GM19035 (cell line): ENCODE measurements at regions not wholly inside any gene's neighbourhood (a gene's known extent, or its start where the extent isn't known, plus 50 kb on each side); places are given as distances from the start of the nearest gene placed in this dataset.
"Not testable (repeated sequence)": the region's sequence is repeated elsewhere in the genome, so short reads cannot be mapped to it uniquely, and the experiment has no call there.

Source experiments
- ATAC-seq: cut with Tn5 transposase; IDR thresholded peaks from one replicate; pipeline ENCODE4 v1.9.1; 2021; ENCODE audit not compliant: unreplicated experiment

- no peak for ATAC-seq
Observed at GRCh38 chr9:84054341-84055010, 73.9 kb downstream of the RMI1 start.

GRCh38 chr9:84057662-84058061, 77.1 kb downstream of the RMI1 start:
- no peak for ATAC-seq

DNA sequence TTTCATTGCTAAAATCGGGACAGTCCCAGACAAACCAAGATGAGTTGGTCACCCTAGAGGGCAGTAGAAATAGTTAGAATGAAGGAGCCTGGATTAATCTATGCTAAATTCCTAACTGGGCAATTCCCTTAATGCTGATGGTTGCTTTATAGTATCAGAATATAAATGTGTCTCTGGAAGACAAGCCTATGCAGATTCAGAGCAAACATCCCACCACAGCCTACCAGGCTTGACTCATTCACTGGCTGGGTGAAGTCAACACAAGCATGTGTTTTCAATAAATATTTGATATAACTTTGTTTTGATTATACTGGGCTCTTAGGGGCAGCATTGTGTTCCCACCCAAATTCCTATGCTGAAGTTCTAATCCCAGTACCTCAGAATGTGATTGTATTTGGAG, 79.3 kb downstream of the RMI1 start:
- ATAC-seq, result no peak

DNA sequence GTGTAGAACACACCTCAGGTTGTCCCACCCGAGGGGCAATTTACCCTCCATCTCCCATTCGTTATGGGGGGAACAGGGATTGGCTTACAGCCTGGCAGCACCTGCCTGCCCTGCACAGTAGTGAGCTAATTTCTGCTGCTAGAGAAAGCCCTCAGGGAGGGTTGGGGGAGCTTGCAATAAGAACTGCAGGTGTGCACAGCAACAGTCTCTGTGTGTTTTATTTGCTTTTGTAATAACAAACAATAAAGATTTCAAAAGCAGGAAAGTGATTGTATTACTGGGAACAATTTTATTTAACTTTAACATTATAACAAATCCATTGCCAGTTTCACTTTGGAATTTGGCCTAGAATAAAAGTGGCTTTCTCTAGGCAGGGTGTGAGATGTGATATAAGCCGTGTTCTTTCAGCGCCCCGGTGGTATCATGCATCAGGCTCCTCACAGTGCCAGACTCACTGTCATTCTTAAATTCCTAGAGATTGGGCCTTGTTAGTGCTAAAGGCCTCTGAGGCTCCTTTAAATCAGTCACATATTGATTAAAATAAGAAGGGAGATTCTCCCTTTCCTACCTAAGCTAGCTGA, 81.1 kb downstream of the RMI1 start:
- no peak for ATAC-seq

DNA sequence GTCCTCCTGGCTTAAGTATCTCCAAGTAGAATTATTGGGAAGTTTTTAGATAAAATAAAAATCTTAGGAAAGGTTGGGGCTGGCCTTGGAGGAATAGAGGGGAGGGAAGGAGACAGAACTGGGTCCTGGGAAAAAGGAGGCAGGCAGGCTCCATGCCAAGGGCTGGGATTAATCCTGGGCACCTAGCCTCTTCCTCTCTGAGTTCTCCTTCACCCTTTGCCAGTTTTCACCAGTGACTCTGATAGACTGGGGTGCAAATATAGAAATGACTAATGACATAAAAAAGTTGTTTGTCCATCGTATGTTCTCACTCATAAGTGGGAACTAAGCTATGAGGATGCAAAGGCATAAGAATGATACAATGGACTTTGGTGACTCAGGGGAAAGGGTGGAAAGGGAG, 81.9 kb downstream of the RMI1 start:
- ATAC-seq, result no peak

DNA sequence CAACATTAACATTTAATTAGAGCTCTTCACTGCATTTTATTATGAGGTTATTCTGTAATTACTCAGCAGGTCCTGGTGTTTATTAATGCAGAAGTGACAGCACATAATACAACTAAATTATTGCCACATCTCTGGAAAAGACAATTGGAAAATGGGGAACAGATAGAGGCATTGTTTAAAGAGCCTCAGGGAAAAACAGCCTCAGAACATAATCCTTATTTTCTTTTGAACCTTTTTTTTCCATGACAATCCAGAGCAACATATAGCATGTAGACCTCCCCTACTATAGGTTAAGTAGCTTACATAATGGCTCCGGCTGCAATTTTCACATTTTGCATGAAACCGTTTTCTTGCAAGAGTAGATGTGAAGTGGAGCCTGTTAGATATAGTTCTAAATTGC, 87.2 kb downstream of the RMI1 start:
- no peak for ATAC-seq

DNA sequence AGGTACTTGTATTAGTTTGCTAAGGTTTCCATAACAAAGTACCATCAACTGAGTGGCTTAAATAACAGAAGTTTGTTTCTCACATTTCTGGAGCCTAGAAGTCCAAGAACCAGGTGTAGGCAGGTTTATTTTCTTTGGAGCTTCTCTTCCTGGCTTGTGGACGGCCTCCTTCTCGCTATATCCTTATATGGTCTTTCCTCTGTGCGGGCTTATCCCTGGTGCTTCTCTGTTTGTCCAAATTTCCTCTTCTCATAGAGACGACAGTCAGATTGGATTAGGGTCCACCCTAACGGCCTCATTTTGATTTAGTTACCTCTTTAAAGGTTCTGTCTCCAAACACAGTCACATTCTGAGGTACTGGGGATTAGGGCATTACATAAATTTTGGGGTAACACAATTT, 88.3 kb downstream of the RMI1 start:
- no peak for ATAC-seq

GRCh38 chr9:84070590-84070989, 90.0 kb downstream of the RMI1 start:
- no peak for ATAC-seq

DNA sequence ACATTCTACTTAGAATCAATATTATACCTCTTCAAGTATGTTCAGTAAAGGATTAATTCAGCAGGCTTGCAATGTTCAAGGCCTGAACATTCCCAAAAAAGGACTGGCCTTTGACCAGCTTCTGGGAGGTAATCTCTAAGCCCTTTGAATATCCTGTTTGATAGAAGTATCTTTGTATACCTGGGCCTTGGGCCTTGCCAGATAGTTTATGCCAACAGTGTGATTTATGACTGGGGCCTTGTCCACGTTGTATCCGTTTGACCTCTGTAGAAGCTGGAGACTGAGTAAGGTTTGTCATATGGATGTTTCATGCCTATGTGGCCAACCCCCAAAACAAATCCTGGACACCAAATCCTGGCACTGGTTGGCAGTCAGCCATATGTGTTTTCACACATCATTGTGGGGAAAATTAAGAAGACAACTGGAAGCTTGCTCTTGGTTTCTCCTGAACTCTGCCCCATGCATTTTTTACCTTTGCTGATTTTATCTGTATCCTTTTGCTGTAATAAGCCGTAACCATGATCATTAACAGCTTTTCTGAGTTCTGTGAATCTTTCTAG, 92.1 kb downstream of the RMI1 start:
- no peak for ATAC-seq

- ATAC-seq, result no peak
Observed at GRCh38 chr9:84075004-84075403, 94.4 kb downstream of the RMI1 start.

- ATAC-seq, result no peak
Observed at GRCh38 chr9:84076384-84076783, 95.8 kb downstream of the RMI1 start.

DNA sequence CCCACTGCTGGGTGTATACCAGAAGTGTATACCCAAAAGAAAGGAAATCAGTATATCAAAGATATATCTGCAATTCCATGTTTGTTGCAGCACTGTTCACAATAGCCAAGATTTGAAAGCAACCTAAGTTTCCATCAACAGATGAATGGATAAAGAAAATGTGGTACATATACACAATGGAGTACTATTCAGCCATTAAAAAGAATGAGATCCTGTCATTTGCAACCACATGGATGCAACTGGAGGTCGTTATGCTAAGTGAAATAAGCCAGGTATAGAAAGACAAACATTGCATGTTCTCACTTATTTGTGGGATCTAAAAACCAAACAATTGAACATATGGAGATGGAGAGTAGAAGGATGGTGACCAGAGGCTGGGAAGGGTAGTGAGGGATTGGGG, 97.2 kb downstream of the RMI1 start:
- not testable (repeated sequence) for ATAC-seq

GRCh38 chr9:84079994-84080393, 99.4 kb downstream of the RMI1 start:
- ATAC-seq, result no peak

DNA sequence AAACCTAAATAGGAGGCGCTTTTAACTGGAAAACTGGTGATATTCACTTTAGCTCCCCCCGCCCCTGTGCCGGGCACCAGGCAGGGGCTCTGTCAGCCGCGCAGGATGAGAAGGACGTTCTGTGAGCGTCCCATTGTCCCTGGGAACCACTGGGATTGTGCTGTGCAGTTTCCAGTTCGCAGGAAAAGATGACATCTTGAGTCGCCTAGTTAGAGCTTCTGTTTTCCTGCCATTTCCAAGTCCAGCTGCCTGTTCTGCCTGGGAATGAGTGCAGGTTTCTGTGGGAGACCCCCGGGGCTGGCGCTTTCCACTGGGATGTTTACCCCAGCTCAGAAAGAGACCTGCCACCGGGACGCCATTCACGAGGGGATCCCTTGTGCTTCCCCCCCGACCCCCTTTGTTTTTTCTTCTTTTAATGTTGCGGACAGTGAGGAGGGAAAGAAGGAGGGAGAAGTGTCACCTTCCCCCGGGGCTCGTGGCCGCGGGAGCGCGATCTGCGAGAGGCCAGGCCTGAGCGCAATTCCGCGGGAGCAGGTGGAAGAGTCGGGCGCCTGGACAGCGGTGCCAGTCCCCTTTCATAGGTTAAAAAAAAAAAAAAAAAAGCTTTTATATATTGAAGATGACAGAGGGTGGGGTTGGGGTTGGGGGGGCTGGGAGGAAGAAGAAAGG, 121.5 kb downstream of the RMI1 start:
- ATAC-seq, result no peak

DNA sequence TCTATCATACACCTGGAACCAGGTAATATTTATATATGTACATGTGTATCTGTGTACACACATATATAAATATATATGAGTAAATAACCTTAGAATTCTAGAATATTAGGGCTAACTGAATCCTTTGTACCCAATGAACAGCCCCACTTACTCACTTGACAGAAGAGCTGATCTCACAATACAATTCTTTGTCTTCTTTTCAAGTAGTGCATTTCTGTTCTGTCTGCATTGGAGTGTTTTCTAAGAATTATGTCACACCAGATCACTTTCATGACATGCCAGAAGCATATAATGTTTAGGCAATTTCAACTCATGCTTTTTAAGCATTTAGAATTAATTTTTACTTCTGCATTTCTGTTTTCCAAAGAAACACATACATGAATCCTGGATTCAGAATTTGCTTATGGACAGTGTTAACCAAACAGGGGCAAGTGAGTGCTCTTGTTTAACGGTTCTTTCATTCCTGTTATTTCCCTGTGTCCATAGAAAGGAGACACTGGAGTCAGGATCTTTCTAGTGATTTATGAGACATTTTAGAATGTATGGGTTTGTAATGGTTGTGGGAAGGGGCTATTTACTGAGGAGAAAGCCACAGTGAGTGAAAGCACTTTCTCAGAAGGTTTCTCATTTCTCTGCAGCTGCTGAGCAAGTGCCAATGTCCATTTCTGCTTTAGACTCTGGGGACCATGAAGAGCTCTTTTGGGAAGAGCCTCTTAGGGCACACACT, 123.2 kb downstream of the RMI1 start:
- no peak for ATAC-seq

GRCh38 chr9:84107081-84107480, 126.5 kb downstream of the RMI1 start:
- ATAC-seq, result no peak

DNA sequence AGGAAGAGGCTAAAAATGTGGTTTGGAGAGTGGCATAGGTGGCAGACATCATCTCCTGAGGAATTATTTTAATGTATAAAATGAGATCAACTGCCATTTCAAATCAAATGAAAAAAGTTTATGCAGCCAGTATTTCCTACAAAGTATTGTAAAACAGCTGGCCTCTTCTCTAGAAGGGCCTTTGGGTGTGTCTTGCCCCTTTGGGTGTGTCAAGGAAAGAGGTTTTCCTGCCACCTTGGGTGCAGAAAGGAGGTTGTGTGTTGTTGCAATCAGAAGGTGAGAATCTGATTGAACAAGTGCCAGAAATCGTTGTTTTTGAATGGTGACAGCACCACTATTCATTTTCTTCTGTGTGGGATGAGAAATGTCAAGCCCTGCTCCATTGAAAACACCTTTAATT, 127.4 kb downstream of the RMI1 start:
- no peak for ATAC-seq

- ATAC-seq, result no peak
Observed at GRCh38 chr9:84111726-84112125, 131.1 kb downstream of the RMI1 start.

- ATAC-seq, result no peak
Observed at GRCh38 chr9:84121991-84122523, 141.5 kb downstream of the RMI1 start.

DNA sequence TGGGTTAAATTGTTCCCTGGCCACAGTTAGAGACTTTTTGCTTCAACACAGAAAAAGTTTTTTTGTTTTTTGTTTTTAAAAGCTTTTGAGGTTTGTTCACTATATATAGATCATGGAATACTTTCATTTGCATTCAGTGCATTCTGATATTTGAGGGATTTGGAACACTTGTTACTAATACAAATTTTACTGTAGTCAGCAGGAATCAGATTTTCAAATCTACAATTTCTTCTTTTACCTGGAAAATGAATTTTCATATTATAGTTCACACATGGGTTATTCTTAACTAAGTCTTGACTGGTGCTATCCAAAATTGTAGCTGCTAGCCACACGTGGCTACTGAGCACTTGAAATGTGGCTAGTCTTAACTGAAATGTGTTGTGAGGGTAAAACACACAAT, 142.0 kb downstream of the RMI1 start:
- no peak for ATAC-seq

DNA sequence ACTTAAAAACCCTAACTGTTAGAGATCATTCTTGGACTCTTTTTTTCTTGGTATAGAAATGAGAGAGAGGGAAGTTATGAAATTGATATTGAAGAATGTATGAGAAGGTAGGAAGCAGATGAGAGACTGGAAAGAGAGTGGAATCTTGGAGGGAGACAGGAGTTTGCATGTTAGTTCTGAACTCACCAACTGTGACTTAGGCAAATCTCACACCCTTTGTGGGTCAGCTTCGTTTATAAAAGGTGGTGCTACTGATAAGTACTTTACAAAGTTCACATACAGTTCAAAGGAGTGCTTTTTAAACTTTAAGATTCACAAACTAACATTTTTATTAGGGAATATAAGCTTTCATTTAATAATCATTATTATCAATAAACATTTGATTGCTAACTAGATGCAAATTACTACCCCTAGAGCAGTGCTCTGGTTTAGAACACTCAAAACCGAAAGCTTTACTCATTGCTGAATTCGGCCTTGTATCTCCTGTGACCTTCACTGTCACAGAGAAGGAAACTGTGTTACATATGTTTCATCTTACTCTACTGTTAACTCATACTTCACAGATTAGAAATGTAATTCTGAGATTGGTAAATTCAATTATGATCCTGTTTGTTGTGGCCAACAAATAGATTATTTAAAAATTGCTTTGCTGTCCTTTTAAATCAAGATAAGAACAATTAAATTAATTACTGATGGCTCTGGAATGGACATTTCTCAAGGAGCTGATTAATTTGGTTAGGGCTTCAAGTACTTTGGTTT, 143.2 kb downstream of the RMI1 start:
- peak; percentile 97 for ATAC-seq
